IPS-NIHi7 (cell line): ENCODE measurements at regions not wholly inside any gene's neighbourhood (a gene's known extent, or its start where the extent isn't known, plus 50 kb on each side); places are given as distances from the start of the nearest gene placed in this dataset.

Experiments used
- DNase-seq: peaks from one replicate; pipeline ENCODE4 v3.0.0; 2012; ENCODE audit warnings: mixed read lengths; ENCODE audit errors: extremely low spot score

DNA sequence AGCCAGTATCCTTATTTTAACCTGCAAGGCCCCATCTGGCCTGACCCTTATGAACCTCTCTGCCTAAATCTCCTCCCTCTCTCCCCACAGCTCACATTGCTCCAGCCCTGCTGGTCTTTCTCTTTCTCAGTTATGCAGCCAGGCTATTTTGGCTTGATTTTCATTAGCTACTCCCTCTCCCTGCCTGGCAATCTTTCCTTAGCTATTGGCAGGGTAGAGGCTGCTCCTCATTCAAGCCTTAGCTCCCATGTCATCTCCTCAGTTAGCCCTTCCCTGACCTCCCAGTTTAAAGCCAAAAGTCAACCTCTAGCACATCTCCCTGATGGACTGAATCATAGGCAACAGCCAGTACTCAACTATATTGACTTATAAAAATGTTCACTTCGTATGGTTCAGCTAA lies 214.4 kb upstream of the CELF2 start:
- no peak for DNase-seq

DNA sequence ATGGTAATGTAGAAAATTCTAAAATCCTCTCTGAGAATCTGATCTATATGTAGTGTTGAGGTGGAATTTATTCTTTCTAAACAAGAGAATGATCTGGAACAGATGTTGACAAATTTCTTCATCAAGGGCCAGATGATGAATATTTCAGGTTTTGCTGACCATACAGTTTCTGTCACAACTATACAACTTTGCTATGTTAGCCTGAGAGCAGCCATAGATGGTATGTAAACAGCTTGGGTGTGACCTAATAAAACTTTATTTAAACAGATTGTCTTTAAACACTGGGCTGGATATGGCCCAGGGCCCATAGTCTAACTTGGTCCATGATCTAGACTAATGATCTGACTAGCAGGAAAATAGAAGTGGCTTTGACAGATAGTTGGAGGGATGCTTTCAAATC lies 213.6 kb upstream of the CELF2 start:
- DNase-seq = no peak

DNA sequence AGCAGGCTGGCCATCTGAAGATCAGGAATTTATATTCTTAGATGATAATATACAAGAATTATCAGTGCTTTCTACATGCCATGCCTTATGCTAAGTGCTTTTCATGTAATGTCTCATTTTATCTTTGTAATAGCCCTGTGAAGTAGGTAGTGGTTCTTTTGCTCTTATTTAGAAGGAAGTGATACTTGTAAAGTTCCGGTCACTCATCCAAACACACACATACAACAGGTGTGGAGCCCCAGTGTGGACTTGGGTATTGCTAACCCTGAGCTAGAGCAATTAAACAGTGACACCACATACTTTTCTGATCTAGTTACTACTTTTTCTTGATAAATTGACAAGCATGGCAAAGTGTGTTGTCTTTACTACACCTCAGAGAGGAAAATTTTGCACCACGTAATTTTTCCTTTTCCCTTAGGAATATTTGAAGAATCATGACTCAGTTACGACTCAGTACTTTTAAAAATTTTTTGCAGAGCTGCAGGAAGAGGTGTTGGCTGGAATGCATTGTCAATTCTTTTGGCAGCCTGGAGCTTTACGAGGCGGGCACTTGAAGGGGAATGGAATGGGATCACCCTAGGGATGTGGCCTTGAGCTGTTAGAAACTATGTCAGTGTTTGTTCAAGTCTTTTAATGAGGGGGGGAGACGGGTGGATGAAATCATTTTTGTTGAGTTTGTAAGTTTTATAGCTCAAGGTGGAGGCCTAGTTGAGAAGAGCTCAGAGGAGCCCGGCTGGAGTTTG lies 212.5 kb upstream of the CELF2 start:
- no peak for DNase-seq

DNA sequence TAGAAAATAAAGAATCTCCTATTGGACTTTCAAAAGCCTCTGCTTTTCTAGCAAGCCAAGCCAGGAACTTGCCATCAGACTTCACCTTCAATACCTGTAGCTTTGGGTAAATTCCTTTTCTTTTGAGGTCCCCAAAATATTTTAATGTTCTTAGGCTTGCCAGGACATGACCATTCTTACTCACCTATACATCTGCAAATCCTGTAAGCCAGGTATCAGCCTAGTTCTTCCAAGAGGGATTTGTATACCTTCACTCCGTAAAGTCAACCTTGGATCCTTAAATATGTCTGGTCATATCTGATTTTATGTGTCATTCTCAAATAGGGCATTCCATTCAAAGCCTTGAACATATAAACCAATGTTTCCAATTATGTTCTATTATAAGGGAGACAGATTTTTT lies 210.6 kb upstream of the CELF2 start:
- DNase-seq = no peak

DNA sequence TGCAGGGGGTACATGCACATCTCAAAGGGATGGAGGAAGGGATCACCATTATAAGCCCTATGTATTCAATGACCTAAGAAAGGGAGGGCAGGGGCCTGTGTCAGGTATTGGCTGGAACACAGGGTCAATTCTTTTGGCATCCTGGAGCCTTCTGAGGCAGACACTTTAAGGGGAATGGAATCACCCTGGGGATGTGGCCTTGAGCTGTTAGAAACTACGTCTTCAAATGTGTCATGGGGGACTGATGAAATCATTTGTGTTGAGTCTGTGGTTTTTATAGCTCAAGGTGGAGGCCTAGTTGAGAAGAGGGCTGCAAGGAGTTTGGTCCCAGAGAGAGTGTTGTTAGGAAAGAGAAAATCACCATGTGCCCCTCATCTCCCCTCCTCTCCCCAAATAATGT lies 206.1 kb upstream of the CELF2 start:
- DNase-seq = no peak

DNA sequence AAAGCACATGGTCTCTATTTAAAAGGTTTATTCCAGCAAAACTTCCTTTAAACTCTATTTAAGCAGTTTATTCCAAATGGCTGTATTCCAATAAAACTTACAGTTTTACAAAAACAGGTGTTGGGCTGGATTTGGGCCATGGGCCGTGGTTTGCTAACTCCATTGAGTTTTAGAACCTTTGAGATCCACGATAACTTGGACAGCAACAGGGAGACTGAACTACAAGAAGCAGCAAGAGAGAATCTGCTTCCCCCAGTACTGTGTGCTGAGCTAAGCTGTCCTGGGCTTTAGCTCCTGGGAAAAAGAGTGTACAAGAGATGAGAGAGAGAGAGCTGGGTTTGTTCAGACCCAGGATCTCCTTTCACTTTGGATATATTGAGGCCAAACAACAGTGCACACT lies 204.0 kb upstream of the CELF2 start:
- DNase-seq = no peak

DNA sequence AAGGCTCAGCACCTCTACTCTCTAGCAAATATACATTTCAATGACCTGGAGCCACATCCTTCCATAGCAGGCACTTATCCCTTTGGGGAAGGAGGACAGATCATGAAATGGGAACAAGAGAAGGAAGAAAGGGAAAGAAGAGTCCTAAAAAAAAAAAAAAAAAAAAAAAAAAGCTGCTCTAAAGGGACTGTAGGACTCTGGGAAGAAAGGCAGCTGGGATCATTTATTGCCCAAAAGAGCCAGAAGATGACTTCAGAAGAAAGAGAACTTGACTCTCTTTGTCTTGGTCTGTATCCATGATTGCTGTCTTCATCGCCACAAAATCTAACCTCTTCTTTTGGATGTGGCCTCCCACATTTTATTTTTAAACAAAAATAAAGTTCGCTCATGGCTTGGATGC lies 203.6 kb upstream of the CELF2 start:
- no peak for DNase-seq

DNA sequence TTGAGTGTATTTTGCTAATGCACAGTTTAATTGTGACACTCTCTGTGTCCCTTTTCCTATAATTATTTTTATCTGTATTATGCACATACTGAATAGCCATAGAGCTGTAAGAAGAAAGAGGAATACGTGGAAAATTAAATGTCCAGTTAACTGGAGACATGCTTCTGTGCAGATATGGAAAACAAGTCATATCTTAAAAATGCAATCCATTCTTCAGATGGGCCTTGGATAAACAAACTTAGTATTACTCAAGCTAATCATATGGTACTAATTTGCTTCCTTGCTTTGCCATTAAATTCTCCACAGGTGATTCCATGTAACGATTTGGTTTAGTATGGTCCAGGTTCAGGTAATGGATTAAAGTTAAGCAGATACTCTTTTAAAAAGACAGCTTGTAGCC lies 201.2 kb upstream of the CELF2 start:
- DNase-seq = no peak

DNA sequence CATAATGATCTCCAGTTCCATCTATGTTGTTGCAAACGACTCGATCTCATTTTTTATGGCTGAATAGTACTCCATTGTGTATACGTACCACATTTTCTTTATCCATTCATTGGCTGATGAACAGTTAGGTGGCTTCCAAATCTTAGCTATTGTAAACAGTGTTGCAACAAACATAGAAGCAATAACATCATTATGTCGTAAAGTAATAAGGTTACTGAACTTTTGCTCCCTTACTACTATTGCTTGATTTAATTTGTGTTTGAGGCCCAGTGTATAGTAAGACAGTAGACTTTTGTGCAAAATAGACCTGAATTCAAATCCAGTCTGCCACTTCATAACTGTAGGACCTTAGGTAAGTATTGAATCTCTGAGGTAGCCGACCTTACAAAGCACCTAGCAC lies 200.1 kb upstream of the CELF2 start:
- no peak for DNase-seq

DNA sequence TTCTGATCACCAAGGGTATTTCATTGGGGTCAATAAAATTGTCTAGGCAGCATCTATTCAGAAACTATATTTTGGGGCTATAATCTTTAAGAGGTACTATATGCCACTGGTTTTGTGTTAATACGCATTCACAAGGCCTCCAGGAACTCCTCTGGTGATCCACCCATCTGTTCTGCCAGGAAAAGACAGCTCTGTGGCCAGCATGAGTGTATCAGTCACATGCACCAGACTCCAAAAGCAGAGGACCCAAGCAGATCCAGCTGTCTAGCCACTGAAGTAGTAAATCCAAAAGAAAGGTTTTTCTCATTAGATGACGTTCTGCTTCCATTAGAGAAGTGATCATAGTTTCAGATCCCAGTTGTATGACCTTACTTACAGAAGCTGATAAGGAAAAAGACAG lies 199.6 kb upstream of the CELF2 start:
- no peak for DNase-seq

DNA sequence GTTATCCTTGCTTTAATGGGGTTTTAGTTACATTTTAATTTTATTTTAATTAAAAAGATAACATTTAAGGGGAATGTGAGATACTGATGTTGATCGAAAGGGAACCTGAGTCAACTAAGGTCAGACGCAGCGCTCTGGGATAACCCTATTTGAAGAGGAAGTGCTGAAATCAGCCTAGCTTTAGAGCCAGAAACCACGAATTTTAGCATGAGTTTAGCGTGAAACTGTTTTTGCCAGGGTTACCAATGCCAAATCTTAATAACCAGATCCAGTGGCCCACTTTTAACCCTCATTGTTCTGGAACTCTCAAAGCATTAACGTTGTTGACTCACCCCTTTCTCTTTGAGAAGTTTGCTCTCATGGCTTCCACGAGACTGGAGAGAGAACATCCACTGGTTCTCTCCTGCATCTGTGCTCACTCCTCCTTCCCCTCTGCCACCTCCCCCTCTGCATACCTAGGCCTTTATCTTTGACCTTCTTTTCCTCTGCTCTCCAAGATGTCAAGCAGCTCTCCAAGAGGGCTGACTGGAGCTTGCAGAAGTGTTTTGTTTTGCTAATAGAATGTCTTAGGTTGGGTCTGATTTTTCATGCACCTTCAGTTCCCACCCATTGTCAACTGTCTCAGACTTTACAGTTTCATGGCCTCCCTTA lies 198.3 kb upstream of the CELF2 start:
- no peak for DNase-seq

DNA sequence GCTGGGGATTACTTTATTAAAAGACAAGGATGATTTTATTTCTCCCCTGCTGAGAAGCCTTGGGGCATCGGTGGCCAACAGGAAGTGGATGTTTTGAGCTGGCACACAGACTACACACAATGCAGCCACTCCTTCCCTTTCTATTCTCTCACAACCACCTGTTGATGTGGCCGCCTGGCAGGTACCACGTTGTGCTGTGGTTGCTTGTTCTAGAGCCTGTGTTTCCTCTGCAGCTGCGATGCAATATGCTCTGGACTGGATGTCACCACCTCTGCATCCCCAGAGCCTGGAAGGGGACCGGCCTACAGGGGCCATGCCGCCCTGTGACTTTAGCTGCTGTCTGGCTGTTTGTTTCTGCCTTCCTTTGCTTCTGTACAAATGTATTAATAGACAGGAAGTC lies 195.7 kb upstream of the CELF2 start:
- DNase-seq = no peak

DNA sequence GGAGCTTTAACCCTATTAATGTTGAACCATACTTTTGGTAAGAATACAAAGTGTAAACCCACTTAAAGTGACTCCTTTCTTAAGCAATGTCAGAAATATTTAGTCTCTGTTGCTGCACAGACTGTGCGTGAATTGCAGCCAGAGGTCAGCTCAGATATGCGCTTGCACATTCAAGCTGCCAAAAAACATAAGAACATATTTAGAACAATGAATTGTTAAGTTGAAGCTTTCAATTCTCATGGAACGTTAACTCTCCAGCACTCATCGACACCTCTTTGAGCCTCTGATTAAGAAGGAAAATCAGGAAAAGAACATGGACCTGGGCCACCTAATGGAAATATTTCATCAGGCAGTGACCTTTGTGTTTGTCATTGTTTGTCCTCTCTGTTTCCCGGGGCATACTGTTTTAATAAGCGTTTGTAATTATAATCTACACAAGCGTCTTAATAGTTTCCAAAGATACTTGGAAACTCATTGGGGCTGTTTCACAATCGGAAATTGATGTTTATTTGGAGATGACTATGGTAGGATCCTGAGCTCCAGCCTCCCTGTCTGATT lies 193.0 kb upstream of the CELF2 start:
- no peak for DNase-seq

DNA sequence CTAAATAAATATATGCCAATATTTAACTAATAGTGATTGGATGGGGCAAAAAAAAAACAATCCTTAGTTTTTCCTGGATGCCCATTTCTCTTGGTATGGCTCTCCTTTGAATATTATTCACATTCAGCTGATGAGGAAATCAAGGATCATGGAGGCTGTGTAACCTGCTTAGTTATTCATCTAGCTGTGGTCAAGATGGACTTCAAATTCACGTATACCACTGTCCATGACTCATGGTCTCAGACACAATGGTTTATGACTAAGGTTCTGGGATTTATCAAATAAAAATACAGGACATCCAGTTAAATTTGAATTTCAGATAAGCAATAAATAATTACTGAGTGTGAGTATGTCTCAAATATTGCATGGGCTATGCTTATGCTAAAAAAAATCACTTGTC lies 191.5 kb upstream of the CELF2 start:
- no peak for DNase-seq

DNA sequence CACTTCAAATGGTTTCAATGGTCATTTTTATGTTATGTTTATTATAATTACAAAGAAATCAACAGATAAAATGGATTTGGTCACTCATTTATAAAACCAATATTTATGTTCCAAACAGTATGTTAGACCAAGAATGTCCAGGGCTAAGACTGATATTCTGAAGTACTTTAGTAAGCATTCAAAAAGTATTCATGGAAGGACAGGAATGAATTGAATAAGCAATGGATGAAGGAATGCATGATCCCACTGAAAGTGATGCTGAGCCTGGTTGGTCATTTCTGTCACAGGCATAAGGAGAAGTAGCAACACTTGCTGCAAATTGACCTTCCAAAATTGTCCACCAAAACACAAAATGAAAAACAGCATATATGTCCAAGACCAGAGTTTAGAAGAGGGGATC lies 189.0 kb upstream of the CELF2 start:
- no peak for DNase-seq

DNA sequence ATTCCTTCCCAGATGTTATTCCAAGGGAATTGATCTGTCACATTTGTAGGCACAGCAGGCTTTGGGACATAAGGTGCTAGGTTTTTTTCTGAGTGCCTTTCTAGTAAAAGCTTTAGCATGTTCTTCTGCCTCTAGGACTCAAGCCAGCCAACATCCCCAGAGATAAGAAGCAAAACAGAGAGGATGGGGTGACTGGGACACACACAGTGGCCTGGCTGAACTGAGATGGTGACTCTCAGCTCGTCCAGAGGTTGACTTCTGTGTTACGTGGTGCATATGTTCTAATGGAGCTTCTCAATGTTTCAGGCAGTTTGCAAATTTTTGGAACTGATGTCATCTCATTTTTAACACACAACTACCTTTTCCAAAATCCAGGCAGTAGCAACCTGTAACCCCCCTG lies 188.1 kb upstream of the CELF2 start:
- DNase-seq = no peak

DNA sequence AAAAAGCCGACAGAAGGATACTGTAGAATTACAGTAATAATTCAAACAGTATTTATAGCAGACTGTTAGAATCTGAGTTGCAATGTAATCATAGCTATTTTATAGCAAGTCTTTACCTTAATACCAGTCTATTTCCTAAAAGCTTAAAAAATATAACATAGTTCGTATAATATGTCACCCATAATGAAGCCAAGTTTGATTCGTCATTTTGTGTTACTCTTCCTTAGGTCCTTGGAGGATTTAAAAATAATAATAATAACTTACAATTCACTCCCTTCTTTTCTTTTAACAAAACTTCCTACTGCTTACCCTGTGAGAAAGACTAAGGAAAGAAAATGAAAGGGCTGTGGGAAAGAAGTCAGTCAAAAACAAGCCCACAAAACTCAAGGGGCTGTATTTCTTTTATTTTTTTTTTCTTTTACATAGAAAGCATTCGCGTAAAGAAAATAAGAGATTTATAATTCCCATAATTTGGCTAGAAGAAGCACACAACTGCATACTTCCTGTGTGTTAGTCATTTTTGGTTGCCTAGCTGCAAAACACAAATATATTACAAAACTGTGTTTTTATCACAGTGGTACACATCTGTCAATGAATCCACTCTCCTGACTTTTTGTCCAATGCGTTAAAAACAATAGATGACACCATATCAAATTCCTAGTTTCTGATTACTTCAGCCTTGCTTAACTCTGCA lies 187.2 kb upstream of the CELF2 start:
- DNase-seq = no peak

DNA sequence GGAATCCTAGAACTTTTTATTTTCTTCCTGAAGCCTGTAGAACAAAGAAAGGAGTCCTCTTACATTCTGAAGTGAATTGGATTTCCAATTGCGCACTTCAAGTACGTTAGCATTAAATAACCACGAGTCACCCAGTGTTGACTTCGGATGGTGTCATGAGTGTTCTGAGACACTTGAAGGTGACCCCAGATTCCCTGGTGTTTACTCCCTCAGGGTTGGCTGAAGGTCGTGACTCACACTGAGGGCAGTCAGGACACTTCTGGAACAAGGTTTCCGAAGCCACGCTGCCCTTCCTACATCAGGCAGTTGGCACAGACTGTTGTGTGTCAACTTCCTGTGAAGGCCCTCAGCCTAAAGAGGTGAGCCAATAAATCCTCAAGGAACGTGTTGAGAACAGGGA lies 186.6 kb upstream of the CELF2 start:
- DNase-seq = no peak

DNA sequence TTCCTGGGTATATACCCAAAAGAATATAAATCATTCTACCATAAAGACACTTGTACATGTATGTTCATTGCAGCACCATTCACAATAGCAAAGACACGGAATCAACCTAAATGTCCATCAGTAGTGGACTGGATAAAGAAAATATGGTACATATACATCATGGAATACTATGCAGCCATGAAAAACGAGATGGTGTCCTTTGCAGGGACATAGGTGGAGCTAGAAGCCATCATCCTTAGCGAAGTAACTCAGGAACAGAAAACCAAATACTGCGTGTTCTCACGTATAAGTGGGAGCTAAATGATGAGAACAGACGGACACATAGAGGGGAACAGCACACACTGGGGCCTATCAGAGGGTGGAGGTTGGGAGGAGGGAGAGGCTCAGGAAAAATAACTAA lies 183.7 kb upstream of the CELF2 start:
- no peak for DNase-seq

DNA sequence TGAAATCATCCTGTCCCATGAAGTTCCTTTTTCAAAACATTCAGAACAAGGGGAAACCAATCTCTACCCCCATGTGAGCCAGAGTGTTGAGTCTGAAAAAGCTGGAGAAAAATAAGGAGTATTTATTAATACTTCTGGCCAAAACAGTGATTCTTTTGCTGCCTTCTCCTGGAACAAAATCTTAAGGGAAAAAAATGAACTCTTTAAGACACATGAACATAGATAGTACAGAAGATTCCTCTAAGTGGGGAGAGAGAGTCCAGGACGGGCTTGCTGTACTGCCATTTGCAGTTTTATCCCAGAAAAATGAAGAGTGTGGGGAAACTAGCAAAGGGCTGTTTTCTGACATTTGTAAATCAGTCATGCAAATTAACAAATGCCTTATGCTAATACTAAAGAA lies 173.4 kb upstream of the CELF2 start:
- no peak for DNase-seq

DNA sequence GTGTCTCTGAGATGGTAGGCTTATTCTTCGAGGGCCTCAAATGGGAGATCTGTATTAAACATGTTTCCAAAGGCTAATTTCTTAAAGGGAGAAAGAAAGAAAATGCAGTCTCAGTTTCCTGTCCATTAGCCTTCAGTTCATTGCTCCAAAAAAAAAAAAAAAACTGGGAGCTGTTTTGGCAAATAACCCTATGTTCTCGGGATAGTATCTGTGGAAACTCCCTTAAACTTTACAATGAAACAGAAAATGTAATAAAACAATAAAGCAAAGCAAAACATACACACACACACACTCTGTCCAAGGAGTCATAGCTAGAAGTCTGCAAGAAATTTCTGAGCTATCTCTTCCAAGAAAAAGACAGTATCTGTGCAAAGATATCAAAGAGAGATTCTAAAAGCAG lies 172.5 kb upstream of the CELF2 start:
- DNase-seq = no peak

DNA sequence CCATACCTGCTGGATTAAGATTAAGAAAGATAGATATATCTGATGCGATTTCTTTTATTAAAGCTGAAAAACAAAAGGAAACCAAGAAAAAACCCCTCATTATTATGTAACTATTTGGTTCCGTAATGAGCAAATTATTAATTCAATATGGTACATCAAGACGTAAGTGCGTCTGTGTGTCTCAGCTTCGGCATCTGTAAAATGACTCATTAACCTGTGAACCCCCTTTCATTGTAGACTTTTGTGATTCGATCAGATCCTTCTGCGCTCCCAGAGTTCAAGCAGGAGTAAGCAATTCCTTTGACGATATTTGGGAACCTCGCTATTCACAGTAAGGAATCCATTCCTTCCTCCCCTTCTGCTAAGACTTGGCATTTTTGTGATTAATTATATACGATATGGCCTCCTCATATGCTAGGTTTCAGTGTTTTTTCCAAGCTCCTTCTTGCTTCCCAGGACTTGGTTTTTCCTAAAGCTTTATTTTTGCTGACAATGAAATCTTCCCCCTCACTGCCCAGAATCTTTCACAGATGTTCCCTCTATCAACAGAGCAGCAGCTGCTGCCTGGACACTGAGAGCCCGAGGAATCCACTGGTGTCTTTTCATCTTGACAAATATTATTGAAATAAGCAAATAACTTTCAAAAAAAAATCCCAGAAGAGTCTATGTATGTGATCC lies 171.7 kb upstream of the CELF2 start:
- no peak for DNase-seq
